ENCODE measurements at regions not wholly inside any gene's neighbourhood (a gene's known extent, or its start where the extent isn't known, plus 50 kb on each side); places are given as distances from the start of the nearest gene placed in this dataset.

GRCh38 chr13:71260246-71260645 lies 606.8 kb downstream of the DACH1 start:
- Histone ChIP-seq H3K27me3 (no peaks in the 10 kb centered on the region), H3K36me3 (no peaks in the 10 kb centered on the region), H3K27ac (no peak overlapping the region), H3K4me3 (no peak overlapping the region), H3K9me3 (no peaks in the 10 kb centered on the region), H3K4me1 (no peaks in the 10 kb centered on the region)
- in situ Hi-C loops (cut with MboI; ENCODE audit: low pct_ligation_motif_present in 1 of 4, low pct_unique_long_range_greater_than_20kb in 1 of 4, low sequenced_read_pairs in 3 of 4) = no loop called here
- WGBS, 2 donors (ENCODE audit: low coverage in 1 of 2) = 78 to 88% methylated on average over 1 of the region's 1 CpG
- TF ChIP-seq POLR2A (IDR thresholded peaks at IDR 0.05) (no peak), EP300 (IDR thresholded peaks at IDR 0.05; ENCODE audit: low read depth) (no peak), POLR2AphosphoS5 (IDR thresholded peaks at IDR 0.05) (no peak)
- DNase-seq = no peak
- intact Hi-C loops (cut with DNase I; ENCODE audit: low total_unique reads) = no loop called here

GRCh38 chr13:71255633-71256032 lies 611.4 kb downstream of the DACH1 start:
- H3K27me3 ChIP-seq = no peaks in the 10 kb centered on the region
- in situ Hi-C loops (cut with MboI; ENCODE audit: low pct_ligation_motif_present in 1 of 4, low pct_unique_long_range_greater_than_20kb in 1 of 4, low sequenced_read_pairs in 3 of 4) = no loop called here
- no peaks in the 10 kb centered on the region for H3K4me1 ChIP-seq
- H3K36me3 ChIP-seq = no peaks in the 10 kb centered on the region
- no peak for DNase-seq
- intact Hi-C loops (cut with DNase I; ENCODE audit: low total_unique reads) = no loop called here
- no peak overlapping the region for H3K4me3 ChIP-seq
- no peak overlapping the region for H3K27ac ChIP-seq
- H3K9me3 ChIP-seq = no peaks in the 10 kb centered on the region
- TF ChIP-seq EP300 (IDR thresholded peaks at IDR 0.05; ENCODE audit: low read depth) = no peak
- 44 to 57% methylated on average over 1 of the region's 1 CpG for WGBS, 2 donors (ENCODE audit: low coverage in 1 of 2)

- no peak overlapping the region for H3K4me3 ChIP-seq
- H3K36me3 ChIP-seq = no peaks in the 10 kb centered on the region
- no peaks in the 10 kb centered on the region for H3K9me3 ChIP-seq
- 82% methylated on average over 4 of the region's 4 CpGs; no CpG with 5 or more reads in 1 of the 2 donors for WGBS, 2 donors (ENCODE audit: low coverage in 1 of 2)
- H3K27ac ChIP-seq = no peak overlapping the region
- no peaks in the 10 kb centered on the region for H3K4me1 ChIP-seq
- TF ChIP-seq POLR2AphosphoS5 (IDR thresholded peaks at IDR 0.05) (no peak), POLR2A (IDR thresholded peaks at IDR 0.05) (no peak), EP300 (IDR thresholded peaks at IDR 0.05; ENCODE audit: low read depth) (no peak), CTCF (IDR thresholded peaks at IDR 0.05) (no peak)
- H3K27me3 ChIP-seq = no peaks in the 10 kb centered on the region
- intact Hi-C loops (cut with DNase I; ENCODE audit: low total_unique reads) = no loop called here
- DNase-seq = no peak
- in situ Hi-C loops (cut with MboI; ENCODE audit: low pct_ligation_motif_present in 1 of 4, low pct_unique_long_range_greater_than_20kb in 1 of 4, low sequenced_read_pairs in 3 of 4) = no loop called here
Measured at GRCh38 chr13:71254384-71254783, 612.6 kb downstream of the DACH1 start.

- Histone ChIP-seq H3K4me1 (no peaks in the 10 kb centered on the region), H3K4me3 (no peak overlapping the region), H3K27me3 (no peaks in the 10 kb centered on the region), H3K36me3 (no peaks in the 10 kb centered on the region), H3K27ac (no peak overlapping the region), H3K9me3 (no peaks in the 10 kb centered on the region)
- no peak for DNase-seq
- in situ Hi-C loops (cut with MboI; ENCODE audit: low pct_ligation_motif_present in 1 of 4, low pct_unique_long_range_greater_than_20kb in 1 of 4, low sequenced_read_pairs in 3 of 4) (no loop called here), intact Hi-C loops (cut with DNase I; ENCODE audit: low total_unique reads) (no loop called here)
- WGBS, 2 donors (ENCODE audit: low coverage in 1 of 2) = 25 to 29% methylated on average over 4 of the region's 4 CpGs
- no peak for TF ChIP-seq EP300 (IDR thresholded peaks at IDR 0.05; ENCODE audit: low read depth)
Measured at GRCh38 chr13:71252184-71252704, 614.8 kb downstream of the DACH1 start.

GRCh38 chr13:71251292-71251951 lies 615.6 kb downstream of the DACH1 start:
- DNase-seq = no peak
- intact Hi-C loops (cut with DNase I; ENCODE audit: low total_unique reads) = no loop called here
- 69 to 90% methylated on average over 4 of the region's 4 CpGs for WGBS, 2 donors (ENCODE audit: low coverage in 1 of 2)
- no peak overlapping the region for H3K4me3 ChIP-seq
- H3K4me1 ChIP-seq = no peaks in the 10 kb centered on the region
- no peak for TF ChIP-seq POLR2A (IDR thresholded peaks at IDR 0.05)
- TF ChIP-seq EP300 (IDR thresholded peaks at IDR 0.05; ENCODE audit: low read depth) = no peak
- no peak for TF ChIP-seq POLR2AphosphoS5 (IDR thresholded peaks at IDR 0.05)
- TF ChIP-seq CTCF (IDR thresholded peaks at IDR 0.05) = no peak
- in situ Hi-C loops (cut with MboI; ENCODE audit: low pct_ligation_motif_present in 1 of 4, low pct_unique_long_range_greater_than_20kb in 1 of 4, low sequenced_read_pairs in 3 of 4) = no loop called here
- H3K9me3 ChIP-seq = no peaks in the 10 kb centered on the region
- no peaks in the 10 kb centered on the region for H3K36me3 ChIP-seq
- no peaks in the 10 kb centered on the region for H3K27me3 ChIP-seq
- H3K27ac ChIP-seq = no peak overlapping the region
